ENCODE measurements at regions not wholly inside any gene's neighbourhood (a gene's known extent, or its start where the extent isn't known, plus 50 kb on each side); places are given as distances from the start of the nearest gene placed in this dataset. TPM values are rescaled to one million over a fixed set of nuclear protein-coding genes. Genes with fewer than 3 reads are reported as not detected.

GRCh38 chr3:157573281-157573680 is 70.1 kb upstream of the VEPH1 start:
- Histone ChIP-seq H2AFZ (no peak overlapping the region), H3K9me2 (ENCODE audit: insufficient read depth) (no peaks in the 10 kb centered on the region), H3K4me1 (ENCODE audit: insufficient read depth) (0 out of 2 replicates have a peak, but pooled peaks cover 7% of the 10 kb centered on the region), H3K4me2 (ENCODE audit: unreplicated experiment) (no peak overlapping the region), H3K36me3 (ENCODE audit: low read depth) (no peaks in the 10 kb centered on the region), H3K4me3 (no peak overlapping the region), H3K27me3 (replicated peaks; ENCODE audit: insufficient read depth) (no peaks in the 10 kb centered on the region), H3K79me2 (ENCODE audit: insufficient read depth) (no peaks in the 10 kb centered on the region), H3K27ac (no peak overlapping the region), H3K9ac (no peak overlapping the region), H3K9me3 (ENCODE audit: low read depth) (no peaks in the 10 kb centered on the region), H4K20me1 (ENCODE audit: insufficient read depth) (no peaks in the 10 kb centered on the region), H3F3A (ENCODE audit: insufficient read depth) (no peaks in the 10 kb centered on the region)
- WGBS, 2 experiments (ENCODE audit: low coverage in 1 of 2, low lambda C conversion rate in 2 of 2, missing lambda C conversion rate in 2 of 2): 25 to 30% methylated on average over 1 of the region's 1 CpG
- no peak for TF ChIP-seq EZH2 (IDR thresholded peaks at IDR 0.05; ENCODE audit: insufficient read depth, poor library complexity, severe bottlenecking)
- TF ChIP-seq EZH2phosphoT487 (IDR thresholded peaks at IDR 0.05; ENCODE audit: insufficient read depth, low read depth): no peak
- in situ Hi-C loops (cut with MboI): no loop called here
- DNase-seq: peak; percentile 40

GRCh38 chr3:157572559-157573270 is 69.5 kb upstream of the VEPH1 start:
- Histone ChIP-seq H3K27ac (no peak overlapping the region), H4K20me1 (ENCODE audit: insufficient read depth) (no peaks in the 10 kb centered on the region), H3K79me2 (ENCODE audit: insufficient read depth) (no peaks in the 10 kb centered on the region), H3K9me2 (ENCODE audit: insufficient read depth) (no peaks in the 10 kb centered on the region), H3K4me2 (ENCODE audit: unreplicated experiment) (no peak overlapping the region), H3K27me3 (replicated peaks; ENCODE audit: insufficient read depth) (no peaks in the 10 kb centered on the region), H2AFZ (no peak overlapping the region), H3F3A (ENCODE audit: insufficient read depth) (no peaks in the 10 kb centered on the region), H3K9me3 (ENCODE audit: low read depth) (no peaks in the 10 kb centered on the region), H3K9ac (no peak overlapping the region), H3K4me3 (no peak overlapping the region), H3K4me1 (ENCODE audit: insufficient read depth) (0 out of 2 replicates have a peak, but pooled peaks cover 7% of the 10 kb centered on the region), H3K36me3 (ENCODE audit: low read depth) (no peaks in the 10 kb centered on the region)
- TF ChIP-seq EZH2 (IDR thresholded peaks at IDR 0.05; ENCODE audit: insufficient read depth, poor library complexity, severe bottlenecking) (no peak), EZH2phosphoT487 (IDR thresholded peaks at IDR 0.05; ENCODE audit: insufficient read depth, low read depth) (no peak)
- in situ Hi-C loops (cut with MboI): no loop called here
- peak; percentile 75 for DNase-seq
- WGBS, 2 experiments (ENCODE audit: low coverage in 1 of 2, low lambda C conversion rate in 2 of 2, missing lambda C conversion rate in 2 of 2): 63 to 65% methylated on average over 8 of the region's 8 CpGs

- 96 to 100% methylated on average over 1 of the region's 1 CpG for WGBS, 2 experiments (ENCODE audit: low coverage in 1 of 2, low lambda C conversion rate in 2 of 2, missing lambda C conversion rate in 2 of 2)
- Histone ChIP-seq H2AFZ (no peak overlapping the region), H3K9me2 (ENCODE audit: insufficient read depth) (no peaks in the 10 kb centered on the region), H4K20me1 (ENCODE audit: insufficient read depth) (no peaks in the 10 kb centered on the region), H3K9ac (no peak overlapping the region), H3K4me3 (no peak overlapping the region), H3K79me2 (ENCODE audit: insufficient read depth) (no peaks in the 10 kb centered on the region), H3K27ac (no peak overlapping the region), H3K9me3 (ENCODE audit: low read depth) (no peaks in the 10 kb centered on the region), H3F3A (ENCODE audit: insufficient read depth) (peaks cover 4% of the 10 kb centered on the region; the same call in 1 of the 2 replicates), H3K27me3 (replicated peaks; ENCODE audit: insufficient read depth) (no peaks in the 10 kb centered on the region), H3K4me2 (ENCODE audit: unreplicated experiment) (no peak overlapping the region), H3K4me1 (ENCODE audit: insufficient read depth) (0 out of 2 replicates have a peak, but pooled peaks cover 7% of the 10 kb centered on the region), H3K36me3 (ENCODE audit: low read depth) (no peaks in the 10 kb centered on the region)
- in situ Hi-C loops (cut with MboI): no loop called here
- TF ChIP-seq EZH2phosphoT487 (IDR thresholded peaks at IDR 0.05; ENCODE audit: insufficient read depth, low read depth) (no peak), EZH2 (IDR thresholded peaks at IDR 0.05; ENCODE audit: insufficient read depth, poor library complexity, severe bottlenecking) (no peak)
- DNase-seq: peak; percentile 22
Measured at GRCh38 chr3:157566596-157566995, 63.4 kb upstream of the VEPH1 start.

GRCh38 chr3:157559401-157559800 is 56.2 kb upstream of the VEPH1 start:
- in situ Hi-C loops (cut with MboI): no loop called here
- no peak for DNase-seq
- Histone ChIP-seq H3K9me2 (ENCODE audit: insufficient read depth) (no peaks in the 10 kb centered on the region; the same call in 1 of the 2 replicates), H4K20me1 (ENCODE audit: insufficient read depth) (no peaks in the 10 kb centered on the region), H3K27ac (no peak overlapping the region), H3K4me3 (no peak overlapping the region), H2AFZ (no peak overlapping the region), H3K4me1 (ENCODE audit: insufficient read depth) (no peaks in the 10 kb centered on the region), H3K27me3 (replicated peaks; ENCODE audit: insufficient read depth) (no peaks in the 10 kb centered on the region), H3K79me2 (ENCODE audit: insufficient read depth) (no peaks in the 10 kb centered on the region), H3K9me3 (ENCODE audit: low read depth) (no peaks in the 10 kb centered on the region), H3K9ac (no peak overlapping the region), H3F3A (ENCODE audit: insufficient read depth) (no peaks in the 10 kb centered on the region), H3K36me3 (ENCODE audit: low read depth) (no peaks in the 10 kb centered on the region; the same call in 1 of the 2 replicates), H3K4me2 (ENCODE audit: unreplicated experiment) (no peak overlapping the region)
- TF ChIP-seq EZH2 (IDR thresholded peaks at IDR 0.05; ENCODE audit: insufficient read depth, poor library complexity, severe bottlenecking) (no peak), EZH2phosphoT487 (IDR thresholded peaks at IDR 0.05; ENCODE audit: insufficient read depth, low read depth) (no peak)
- 94% methylated on average over 1 of the region's 1 CpG for WGBS, 2 experiments (ENCODE audit: low coverage in 1 of 2, low lambda C conversion rate in 2 of 2, missing lambda C conversion rate in 2 of 2)

Small RNA genes in the stretch of these regions (small RNA-seq; reads per million reads assigned to genes)
- gene RN7SKP46 (ENCODE audit: low read depth, low replicate concordance): not detected
